ENCODE measurements at regions not wholly inside any gene's neighbourhood (a gene's known extent, or its start where the extent isn't known, plus 50 kb on each side); places are given as distances from the start of the nearest gene placed in this dataset.
A peak's percentile ranks its signal among the peaks of the same experiment; 100 is the strongest.
"Not testable (repeated sequence)": the region's sequence is repeated elsewhere in the genome, so short reads cannot be mapped to it uniquely, and the experiment has no call there.

DNA sequence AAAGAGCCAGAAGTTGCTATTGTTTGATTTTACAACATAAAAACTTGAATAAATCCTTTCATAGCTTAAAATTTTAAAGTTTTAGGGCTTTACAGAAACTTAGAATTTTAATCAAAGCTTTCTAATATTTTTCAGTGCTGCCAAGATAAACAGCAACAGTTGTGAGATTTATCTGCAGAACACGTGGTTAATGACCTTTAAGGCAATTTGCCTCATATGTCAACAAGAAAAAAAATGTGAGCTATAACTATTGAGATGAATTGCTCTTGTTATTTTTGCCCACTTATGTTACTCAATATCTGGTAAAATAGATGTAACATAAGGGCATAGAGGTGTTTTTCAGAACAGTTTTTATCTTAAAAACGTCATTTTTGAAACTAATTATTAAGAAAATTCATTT, 96.7 kb upstream of the NECTIN3 start:
- DNase-seq, result no peak

DNA sequence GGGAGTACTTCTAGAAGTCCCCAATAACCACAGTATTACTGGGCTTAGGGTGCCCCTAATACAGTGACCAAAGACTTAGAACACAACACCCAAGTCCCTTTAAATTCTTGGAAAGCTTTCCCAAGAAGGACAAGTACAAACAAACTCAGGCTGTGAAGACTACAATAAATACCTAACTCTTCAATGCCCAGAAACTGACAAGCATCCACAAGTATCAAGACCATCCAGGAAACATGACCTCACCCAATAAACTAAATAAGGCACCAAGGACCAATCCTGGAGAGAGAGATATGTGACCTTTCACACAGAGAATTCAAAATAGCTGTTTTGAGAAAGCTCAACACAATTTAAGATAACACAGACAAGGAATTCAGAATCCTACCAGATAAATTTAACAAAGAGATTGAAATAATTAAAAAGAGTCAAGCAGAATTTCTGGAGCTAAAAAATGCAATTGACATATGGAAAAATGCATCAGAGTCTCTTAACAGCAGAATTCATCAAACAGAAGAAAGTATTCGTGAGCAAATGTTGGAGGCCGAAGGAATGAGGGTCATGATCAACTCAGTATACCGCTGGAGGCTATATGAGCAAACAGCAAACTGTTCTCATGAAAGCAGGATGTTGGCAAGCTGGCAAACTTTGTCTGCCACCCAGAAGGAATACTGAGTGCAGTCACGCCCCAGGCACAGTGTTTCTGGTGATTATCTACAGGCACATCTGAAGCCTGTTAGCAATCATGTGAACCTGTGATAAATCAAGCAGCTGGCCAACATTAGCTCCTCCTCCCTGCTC, 87.0 kb upstream of the NECTIN3 start:
- no peak for DNase-seq

DNA sequence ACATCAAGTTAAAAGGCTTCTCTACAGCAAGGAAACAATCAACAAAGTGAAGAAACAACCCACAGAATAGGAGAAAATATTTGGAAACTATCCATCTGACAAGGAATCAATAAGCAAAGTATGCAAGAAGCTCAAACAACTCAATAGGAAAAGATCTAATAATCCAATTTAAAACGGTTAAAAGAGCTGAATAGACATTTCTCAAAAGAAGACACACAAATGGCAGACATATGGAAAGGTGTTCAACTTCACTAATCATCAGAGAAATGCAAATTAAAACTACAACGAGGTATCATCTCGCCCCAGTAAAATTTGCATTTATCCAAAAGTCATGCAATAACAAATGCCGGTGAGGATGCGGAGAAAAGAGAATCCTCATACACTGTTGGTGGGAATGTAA, 82.2 kb upstream of the NECTIN3 start:
- DNase-seq, result no peak

DNA sequence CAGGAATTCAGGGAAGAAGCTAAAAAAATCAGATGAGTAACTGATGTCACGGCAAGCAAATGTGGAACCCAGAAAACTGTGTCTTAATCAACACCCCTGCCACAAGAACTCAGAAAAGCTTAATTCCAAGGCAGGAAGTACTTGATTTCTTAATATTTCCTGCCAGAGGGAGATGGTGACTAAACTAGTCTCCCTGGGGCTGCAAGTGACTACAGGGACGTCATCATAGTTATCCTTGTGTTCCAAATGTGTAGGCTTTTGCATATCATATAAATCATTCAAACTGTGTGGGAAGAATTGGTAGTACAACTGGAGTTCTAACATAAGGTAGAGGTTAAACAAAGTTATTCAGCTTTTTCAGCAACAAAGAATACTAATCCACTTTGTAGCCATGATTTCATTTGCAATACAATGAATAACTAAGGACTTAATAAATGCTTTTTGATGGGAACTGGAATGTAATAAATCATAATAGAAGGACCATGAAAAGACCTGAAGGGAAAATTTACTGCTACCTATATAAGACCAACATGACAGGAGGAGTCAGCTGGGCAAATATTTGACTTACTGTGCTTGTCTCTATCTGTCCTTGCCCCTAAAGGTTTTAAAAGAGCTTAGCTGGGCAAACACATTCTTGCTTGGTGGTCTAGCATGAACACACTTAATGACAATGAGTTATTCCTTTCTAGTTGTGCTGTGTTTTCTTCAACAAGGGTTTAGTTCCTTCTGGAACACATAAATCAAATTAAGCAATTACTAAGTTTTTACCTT, 76.0 kb upstream of the NECTIN3 start:
- peak; percentile 2 to 23 for DNase-seq

DNA sequence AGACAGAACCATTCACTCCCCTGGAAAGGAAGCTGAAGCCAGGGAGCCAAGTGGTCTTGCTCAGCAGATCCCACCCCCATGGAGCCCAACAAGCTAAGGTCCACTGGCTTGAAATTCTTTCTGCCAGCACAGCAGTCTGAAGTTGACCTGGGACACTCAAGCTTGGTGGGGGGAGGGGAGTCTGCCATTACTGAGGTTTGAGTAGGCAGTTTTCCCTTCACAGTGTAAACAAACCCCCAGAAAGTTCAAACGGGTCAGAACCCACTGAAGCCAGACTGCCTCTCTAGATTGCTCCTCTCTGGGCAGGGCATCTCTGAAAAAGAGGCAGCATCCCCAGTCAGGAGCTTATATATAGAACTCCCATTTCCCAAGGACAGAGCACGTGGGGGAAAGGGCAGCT, 72.8 kb upstream of the NECTIN3 start:
- not testable (repeated sequence) for DNase-seq

DNA sequence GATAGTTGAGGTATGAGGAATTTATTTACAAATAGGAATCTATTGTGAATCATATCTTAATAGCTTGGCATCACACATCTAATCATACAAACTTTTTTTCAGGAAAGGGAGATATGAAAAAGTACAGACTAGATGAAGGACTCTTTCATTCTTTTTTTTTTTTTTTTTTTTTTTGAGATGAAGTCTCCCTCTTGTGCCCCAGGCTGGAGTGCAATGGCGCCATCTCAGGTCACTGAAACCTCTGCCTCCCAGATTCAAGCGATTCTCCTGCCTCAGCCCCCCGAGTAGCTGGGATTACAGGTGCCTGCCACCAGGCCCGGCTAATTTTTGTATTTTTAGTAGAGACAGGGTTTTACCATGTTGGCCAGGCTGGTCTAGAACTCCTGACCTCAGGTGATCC, 65.1 kb upstream of the NECTIN3 start:
- not testable (repeated sequence) for DNase-seq

DNA sequence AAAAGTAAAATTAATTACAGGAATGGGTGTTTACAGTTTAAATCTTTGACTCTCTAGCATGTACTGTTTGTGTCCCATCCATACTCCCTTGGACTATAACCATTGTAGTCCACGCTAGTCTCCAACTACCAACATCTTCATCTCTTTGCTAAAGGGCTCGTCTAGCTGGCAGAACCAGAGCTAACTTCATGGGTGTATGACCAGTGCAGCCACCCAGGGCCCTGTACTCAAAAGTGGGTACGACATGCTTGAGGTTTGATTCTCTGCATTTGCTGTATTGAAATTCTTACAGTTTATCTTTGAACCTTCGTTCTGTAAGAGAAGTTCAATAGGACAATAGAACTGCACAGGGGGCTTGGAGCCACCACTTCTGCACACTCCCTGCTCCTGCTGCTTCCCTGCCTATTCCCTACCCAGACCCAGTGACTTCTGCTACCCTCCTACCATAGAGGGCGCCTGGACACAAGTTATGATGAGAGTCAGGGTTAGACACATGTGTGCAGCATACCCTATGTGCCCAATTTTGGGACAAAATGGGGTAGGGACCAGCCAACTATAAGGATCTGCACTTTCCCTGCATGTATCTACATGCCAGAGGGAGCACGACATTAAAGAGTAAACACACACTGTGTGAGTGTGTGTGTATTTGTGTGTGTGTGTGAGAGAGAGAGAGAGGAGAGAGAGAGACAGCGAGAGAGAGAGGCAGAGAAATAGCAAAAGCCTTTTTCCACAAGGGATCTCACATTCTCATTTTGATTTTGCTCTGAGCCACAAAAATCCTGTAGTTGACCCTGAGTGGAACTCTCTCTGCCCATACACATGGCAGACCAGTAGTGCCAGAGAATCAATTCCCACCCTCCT, 59.0 kb upstream of the NECTIN3 start:
- DNase-seq, result no peak

Measured in NCI-H1930 (cell line).